HEK293 (cell line): ENCODE measurements at regions not wholly inside any gene's neighbourhood (a gene's known extent, or its start where the extent isn't known, plus 50 kb on each side); places are given as distances from the start of the nearest gene placed in this dataset.

Source experiments
- CTCF ChIA-PET: fragments of 350-600 bp; formaldehyde crosslinking; extraction: SDS; loops from one replicate; lab custom pipeline; 2021; ENCODE audit warnings: antibody characterized with exemption; lab: Yijun Ruan, JAX
- POLR2A ChIA-PET: fragments of 300-600 bp; formaldehyde crosslinking; extraction: SDS; loops from one replicate; lab custom pipeline; 2020; ENCODE audit warnings: antibody characterized with exemption, inconsistent platforms; lab: Yijun Ruan, JAX
- H3K27ac ChIP-seq: fragments of 200-500 bp; sonication (Bioruptor generic); 2 replicates; pipeline ENCODE4 v1.5.1; 2014; ENCODE audit warnings: low read depth, low read length, control low read depth, inconsistent platforms; ENCODE audit errors: extremely low read depth
- H3K36me3 ChIP-seq, 2 experiments: fragments of 200-500 bp in 1 of 2; sonication (Bioruptor generic) in 1 of 2; 1 replicate in 1 of 2; 2 replicates in 1 of 2; pipeline ENCODE4 v1.5.1; 2014 to 2017; ENCODE audit warnings: inconsistent platforms in 2 of 2, low read length in 2 of 2; ENCODE audit not compliant: control insufficient read depth in 2 of 2, insufficient read depth in 1 of 2
- H3K4me1 ChIP-seq: fragments of 200-500 bp; sonication (Bioruptor generic); 2 replicates; pipeline ENCODE4 v1.5.1; 2014; ENCODE audit warnings: mild to moderate bottlenecking, low read length, inconsistent platforms; ENCODE audit not compliant: control insufficient read depth, insufficient read depth
- H3K4me3 ChIP-seq: 2 replicates; pipeline ENCODE4 v1.5.1; 2011; ENCODE audit warnings: low read depth, mild to moderate bottlenecking, control low read depth, low read length, moderate library complexity
- H3K9me3 ChIP-seq: fragments of 200-500 bp; sonication (Bioruptor generic); 2 replicates; pipeline ENCODE4 v1.5.1; 2014; ENCODE audit warnings: low read depth, low read length, inconsistent platforms; ENCODE audit not compliant: control insufficient read depth, insufficient read depth
- BCL11A ChIP-seq: fragments of 450-650 bp; formaldehyde crosslinking; IDR thresholded peaks from 2 replicates; pipeline ENCODE4 v1.5.1; 2016; ENCODE audit warnings: low read depth, missing biosample characterization, missing genetic modification characterization
- GLI2 ChIP-seq: fragments of 450-650 bp; formaldehyde crosslinking; IDR thresholded peaks from 2 replicates; pipeline ENCODE4; 2017; ENCODE audit warnings: missing biosample characterization, missing genetic modification characterization, low read depth, borderline replicate concordance
- OSR2 ChIP-seq: fragments of 450-650 bp; formaldehyde crosslinking; IDR thresholded peaks from 2 replicates; pipeline ENCODE4 v1.5.1; 2016; ENCODE audit warnings: missing biosample characterization, missing genetic modification characterization
- PRDM1 ChIP-seq: fragments of 450-650 bp; formaldehyde crosslinking; IDR thresholded peaks from 2 replicates; pipeline ENCODE4; 2016; ENCODE audit warnings: missing biosample characterization, missing genetic modification characterization
- REPIN1 ChIP-seq: fragments of 450-650 bp; formaldehyde crosslinking; IDR thresholded peaks from 2 replicates; pipeline ENCODE4 v1.5.1; 2017; ENCODE audit warnings: missing biosample characterization, missing genetic modification characterization, low read depth
- WT1 ChIP-seq: fragments of 450-650 bp; formaldehyde crosslinking; IDR thresholded peaks from 2 replicates; pipeline ENCODE4 v1.5.1; 2016; ENCODE audit warnings: missing biosample characterization, missing genetic modification characterization
- ZBTB20 ChIP-seq: fragments of 450-650 bp; formaldehyde crosslinking; IDR thresholded peaks from 2 replicates; pipeline ENCODE4 v1.5.1; 2016; ENCODE audit warnings: missing biosample characterization, missing genetic modification characterization
- ZBTB7A ChIP-seq: fragments of 450-650 bp; formaldehyde crosslinking; IDR thresholded peaks from 2 replicates; pipeline ENCODE4 v1.5.1; 2016; ENCODE audit warnings: low read depth, missing biosample characterization, missing genetic modification characterization
- ZNF157 ChIP-seq: fragments of 450-650 bp; formaldehyde crosslinking; IDR thresholded peaks from 2 replicates; pipeline ENCODE4 v1.5.1; 2016; ENCODE audit warnings: missing biosample characterization, missing genetic modification characterization
- ZNF2 ChIP-seq: fragments of 450-650 bp; formaldehyde crosslinking; IDR thresholded peaks from 2 replicates; pipeline ENCODE4 v1.5.1; 2016; ENCODE audit warnings: missing biosample characterization, missing genetic modification characterization
- ZNF311 ChIP-seq: fragments of 450-650 bp; formaldehyde crosslinking; IDR thresholded peaks from 2 replicates; pipeline ENCODE4 v1.5.1; 2017; ENCODE audit warnings: missing biosample characterization, missing genetic modification characterization, borderline replicate concordance
- ZNF423 ChIP-seq: fragments of 450-650 bp; formaldehyde crosslinking; IDR thresholded peaks from 2 replicates; pipeline ENCODE4 v1.5.1; 2016; ENCODE audit warnings: missing biosample characterization, missing genetic modification characterization
- ZNF513 ChIP-seq: fragments of 450-650 bp; IDR thresholded peaks from 2 replicates; pipeline ENCODE4 v1.5.1; 2018; ENCODE audit warnings: missing biosample characterization, missing genetic modification characterization
- ZNF544 ChIP-seq: fragments of 450-650 bp; formaldehyde crosslinking; IDR thresholded peaks from 2 replicates; pipeline ENCODE4 v1.5.0; 2017; ENCODE audit warnings: missing biosample characterization, missing genetic modification characterization
- ZNF560 ChIP-seq: fragments of 450-650 bp; formaldehyde crosslinking; IDR thresholded peaks from 2 replicates; pipeline ENCODE4 v1.5.1; 2017; ENCODE audit warnings: missing biosample characterization, missing genetic modification characterization, borderline replicate concordance
- ZNF660 ChIP-seq: fragments of 450-650 bp; IDR thresholded peaks from 2 replicates; pipeline ENCODE4 v1.5.1; 2018; ENCODE audit warnings: missing biosample characterization, mild to moderate bottlenecking, missing genetic modification characterization
- ZNF704 ChIP-seq: fragments of 450-650 bp; formaldehyde crosslinking; IDR thresholded peaks from 2 replicates; pipeline ENCODE4 v1.5.1; 2016; ENCODE audit warnings: missing biosample characterization, missing genetic modification characterization
- ZSCAN4 ChIP-seq: fragments of 450-650 bp; formaldehyde crosslinking; IDR thresholded peaks from 2 replicates; pipeline ENCODE4 v1.5.1; 2017; ENCODE audit warnings: missing biosample characterization, missing genetic modification characterization

GRCh38 chr2:2692599-2693389 is 361.7 kb upstream of the MYT1L start:
- H3K9me3 ChIP-seq = no peaks in the 10 kb centered on the region
- POLR2A ChIA-PET = no interaction called here
- CTCF ChIA-PET = no interaction called here
- H3K4me1 ChIP-seq = no peaks in the 10 kb centered on the region
- TF ChIP-seq ZNF311 (tag by site-specific recombination) (no peak), ZNF660 (tag by site-specific recombination) (no peak), ZBTB20 (tag by site-specific recombination) (no peak), ZNF560 (tag by site-specific recombination) (no peak), OSR2 (tag by site-specific recombination) (no peak), ZSCAN4 (tag by site-specific recombination) (no peak)
- no peak overlapping the region for H3K27ac ChIP-seq
- no peak overlapping the region for H3K4me3 ChIP-seq
- H3K36me3 ChIP-seq = no peaks in the 10 kb centered on the region

GRCh38 chr2:2691419-2691818 is 360.3 kb upstream of the MYT1L start:
- H3K4me1 ChIP-seq = no peaks in the 10 kb centered on the region
- no peak for TF ChIP-seq PRDM1 (tag by site-specific recombination)
- ChIA-PET POLR2A (no interaction called here), CTCF (no interaction called here)
- no peaks in the 10 kb centered on the region for H3K36me3 ChIP-seq
- no peak overlapping the region for H3K27ac ChIP-seq
- H3K9me3 ChIP-seq = no peaks in the 10 kb centered on the region
- no peak overlapping the region for H3K4me3 ChIP-seq

GRCh38 chr2:2690985-2691384 is 359.9 kb upstream of the MYT1L start:
- ChIA-PET POLR2A (no interaction called here), CTCF (no interaction called here)
- TF ChIP-seq WT1 (tag by site-specific recombination) (0 out of 2 replicates have a peak, but pooled peaks have one; percentile 44), ZNF660 (tag by site-specific recombination) (no peak)
- H3K4me1 ChIP-seq = no peaks in the 10 kb centered on the region
- no peak overlapping the region for H3K27ac ChIP-seq
- H3K9me3 ChIP-seq = no peaks in the 10 kb centered on the region
- H3K4me3 ChIP-seq = no peak overlapping the region
- H3K36me3 ChIP-seq = no peaks in the 10 kb centered on the region

- Histone ChIP-seq H3K27ac (no peak overlapping the region), H3K36me3 (no peaks in the 10 kb centered on the region), H3K4me1 (no peaks in the 10 kb centered on the region), H3K9me3 (no peaks in the 10 kb centered on the region), H3K4me3 (no peak overlapping the region)
- TF ChIP-seq ZNF423 (tag by site-specific recombination) (no peak), ZNF2 (tag by site-specific recombination) (no peak), GLI2 (tag by site-specific recombination) (no peak), REPIN1 (no peak), ZNF157 (tag by site-specific recombination) (no peak), ZNF704 (tag by site-specific recombination) (no peak), ZBTB7A (no peak), ZNF544 (tag by site-specific recombination) (no peak), BCL11A (tag by site-specific recombination) (no peak), ZNF513 (tag by site-specific recombination) (no peak)
- POLR2A ChIA-PET = no interaction called here
- CTCF ChIA-PET = interaction anchor here (3.4 kb wide), 1 partner anchor 9 kb away, joined by 8 read pairs; no protein-coding TSS in a partner anchor
Measured at GRCh38 chr2:2689306-2689705, 358.2 kb upstream of the MYT1L start.
